ENCODE measurements at regions not wholly inside any gene's neighbourhood (a gene's known extent, or its start where the extent isn't known, plus 50 kb on each side); places are given as distances from the start of the nearest gene placed in this dataset.

- no peaks in the 10 kb centered on the region for H3K27me3 ChIP-seq (ENCODE audit: low read length)
- H3K27ac ChIP-seq (ENCODE audit: low read length), result no peak overlapping the region
- H3K9ac ChIP-seq (ENCODE audit: low read length), result no peak overlapping the region
- no peaks in the 10 kb centered on the region for H3K9me2 ChIP-seq (replicated peaks; ENCODE audit: low read length)
- DNase-seq (no peak), ATAC-seq (no peak)
- H3K9me3 ChIP-seq (ENCODE audit: low read length), result no peaks in the 10 kb centered on the region
- no peaks in the 10 kb centered on the region for H3K36me3 ChIP-seq (ENCODE audit: low read depth, low read length)
- H4K20me1 ChIP-seq (ENCODE audit: low read length), result no peaks in the 10 kb centered on the region
- TF ChIP-seq CTCF (conservative IDR thresholded peaks at IDR 0.05; ENCODE audit: low read depth, low read length) (no peak), EZH2phosphoT487 (IDR thresholded peaks at IDR 0.05; ENCODE audit: borderline replicate concordance, low read length) (no peak), EZH2 (IDR thresholded peaks at IDR 0.05; ENCODE audit: low read length, unreplicated experiment) (no peak)
- no peaks in the 10 kb centered on the region for H3F3A ChIP-seq (ENCODE audit: low read length, unreplicated experiment)
- H3K4me2 ChIP-seq (ENCODE audit: low read length), result no peak overlapping the region
- H2AFZ ChIP-seq (ENCODE audit: low read length), result no peak overlapping the region
- ChIA-PET POLR2A (ENCODE audit: unreplicated experiment) (no interaction called here), CTCF (no interaction called here)
- BruUV-seq (replicated peaks), result no TSS peak
- intact Hi-C loops (cut with micrococcal nuclease), result no loop called here
- H3K4me1 ChIP-seq (ENCODE audit: insufficient read depth, low read length), result peaks cover 32% of the 10 kb centered on the region
- H3K4me3 ChIP-seq (ENCODE audit: low read length), result no peak overlapping the region
- H3K79me2 ChIP-seq (ENCODE audit: low read length), result no peaks in the 10 kb centered on the region
Observed at GRCh38 chr2:19675003-19675629, 226.7 kb downstream of the TTC32 start.

- no peaks in the 10 kb centered on the region for H3K36me3 ChIP-seq (ENCODE audit: low read depth, low read length)
- DNase-seq, result no peak
- no TSS peak for BruUV-seq (replicated peaks)
- H3F3A ChIP-seq (ENCODE audit: low read length, unreplicated experiment), result no peaks in the 10 kb centered on the region
- H3K27me3 ChIP-seq (ENCODE audit: low read length), result no peaks in the 10 kb centered on the region
- ChIA-PET CTCF (no interaction called here), POLR2A (ENCODE audit: unreplicated experiment) (no interaction called here)
- no peak for ATAC-seq
- H3K27ac ChIP-seq (ENCODE audit: low read length), result no peak overlapping the region
- H3K4me3 ChIP-seq (ENCODE audit: low read length), result no peak overlapping the region
- intact Hi-C loops (cut with micrococcal nuclease), result no loop called here
- H3K9ac ChIP-seq (ENCODE audit: low read length), result no peak overlapping the region
- H3K4me2 ChIP-seq (ENCODE audit: low read length), result no peak overlapping the region
- TF ChIP-seq EZH2phosphoT487 (IDR thresholded peaks at IDR 0.05; ENCODE audit: borderline replicate concordance, low read length) (no peak), EZH2 (IDR thresholded peaks at IDR 0.05; ENCODE audit: low read length, unreplicated experiment) (no peak), CTCF (conservative IDR thresholded peaks at IDR 0.05; ENCODE audit: low read depth, low read length) (no peak)
- peaks cover 32% of the 10 kb centered on the region for H3K4me1 ChIP-seq (ENCODE audit: insufficient read depth, low read length)
- H4K20me1 ChIP-seq (ENCODE audit: low read length), result no peaks in the 10 kb centered on the region
- no peak overlapping the region for H2AFZ ChIP-seq (ENCODE audit: low read length)
- no peaks in the 10 kb centered on the region for H3K9me2 ChIP-seq (replicated peaks; ENCODE audit: low read length)
- no peaks in the 10 kb centered on the region for H3K79me2 ChIP-seq (ENCODE audit: low read length)
- no peaks in the 10 kb centered on the region for H3K9me3 ChIP-seq (ENCODE audit: low read length)
Observed at GRCh38 chr2:19674051-19675002, 227.5 kb downstream of the TTC32 start.

All from PC-3 (cell line).